ENCODE measurements at regions not wholly inside any gene's neighbourhood (a gene's known extent, or its start where the extent isn't known, plus 50 kb on each side); places are given as distances from the start of the nearest gene placed in this dataset.

DNA sequence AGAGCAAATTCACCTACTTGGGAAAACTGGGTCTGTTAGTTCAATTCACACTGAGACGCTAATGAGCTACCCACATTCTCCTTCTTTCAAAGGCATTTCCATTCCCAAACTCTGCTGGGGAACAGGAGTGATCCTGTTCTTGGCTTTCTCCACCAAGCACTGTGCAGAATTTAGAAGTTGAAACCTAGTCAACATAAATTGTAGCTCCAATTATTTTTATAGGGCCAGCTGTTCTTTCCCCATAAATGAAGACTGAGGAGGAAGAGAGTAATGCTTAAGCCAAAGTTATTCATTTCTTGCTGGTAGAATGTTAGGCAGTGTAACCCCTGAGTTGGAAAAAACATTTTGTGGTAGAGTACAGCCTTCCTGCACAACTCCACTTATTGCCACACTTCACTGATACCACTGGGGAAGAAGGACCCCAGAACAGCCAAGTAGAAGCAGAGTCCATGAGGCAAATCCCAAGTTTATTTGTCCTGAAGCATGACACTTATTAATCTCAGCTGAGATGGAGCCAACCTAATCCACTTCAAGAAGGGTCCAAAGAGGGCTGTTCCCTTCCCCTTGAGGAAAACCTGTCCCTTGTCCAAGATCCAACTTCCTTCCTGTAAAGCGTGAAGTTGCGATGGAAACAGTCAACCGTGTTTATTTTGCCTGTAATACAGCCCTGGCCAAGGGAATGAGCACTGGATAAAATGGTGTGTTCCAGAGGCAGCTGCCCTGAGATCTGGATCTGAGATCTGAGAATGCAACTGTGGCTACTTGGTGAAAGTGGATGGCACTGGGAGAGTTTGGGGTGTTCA lies 151.8 kb downstream of the TBX5 start:
- TF ChIP-seq, protein P1, sequence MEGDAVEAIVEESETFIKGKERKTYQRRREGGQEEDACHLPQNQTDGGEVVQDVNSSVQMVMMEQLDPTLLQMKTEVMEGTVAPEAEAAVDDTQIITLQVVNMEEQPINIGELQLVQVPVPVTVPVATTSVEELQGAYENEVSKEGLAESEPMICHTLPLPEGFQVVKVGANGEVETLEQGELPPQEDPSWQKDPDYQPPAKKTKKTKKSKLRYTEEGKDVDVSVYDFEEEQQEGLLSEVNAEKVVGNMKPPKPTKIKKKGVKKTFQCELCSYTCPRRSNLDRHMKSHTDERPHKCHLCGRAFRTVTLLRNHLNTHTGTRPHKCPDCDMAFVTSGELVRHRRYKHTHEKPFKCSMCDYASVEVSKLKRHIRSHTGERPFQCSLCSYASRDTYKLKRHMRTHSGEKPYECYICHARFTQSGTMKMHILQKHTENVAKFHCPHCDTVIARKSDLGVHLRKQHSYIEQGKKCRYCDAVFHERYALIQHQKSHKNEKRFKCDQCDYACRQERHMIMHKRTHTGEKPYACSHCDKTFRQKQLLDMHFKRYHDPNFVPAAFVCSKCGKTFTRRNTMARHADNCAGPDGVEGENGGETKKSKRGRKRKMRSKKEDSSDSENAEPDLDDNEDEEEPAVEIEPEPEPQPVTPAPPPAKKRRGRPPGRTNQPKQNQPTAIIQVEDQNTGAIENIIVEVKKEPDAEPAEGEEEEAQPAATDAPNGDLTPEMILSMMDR (IDR thresholded peaks at IDR 0.05; ENCODE audit: low read depth, low read length) = no peak
- no peak for TF ChIP-seq EZH2phosphoT487 (IDR thresholded peaks at IDR 0.05; ENCODE audit: low read depth)

All from OCI-LY3 (cell line).